ENCODE measurements at regions not wholly inside any gene's neighbourhood (a gene's known extent, or its start where the extent isn't known, plus 50 kb on each side); places are given as distances from the start of the nearest gene placed in this dataset.

- no peak overlapping the region for H2AFZ ChIP-seq (ENCODE audit: low read depth, low read length, poor library complexity, severe bottlenecking)
- RAD21 ChIA-PET (ENCODE audit: low non-redundant PET in 1 of 2, low total read pairs in 2 of 2, uncharacterized antibody in 2 of 2, unreplicated experiment in 2 of 2) = no interaction called here
- ATAC-seq (no peak), DNase-seq (ENCODE audit: low read depth, low spot score) (no peak)
- H4K20me1 ChIP-seq (ENCODE audit: insufficient read depth) = no peaks in the 10 kb centered on the region
- POLR2A ChIA-PET = no interaction called here
- H3K4me2 ChIP-seq (ENCODE audit: low read length) = no peak overlapping the region
- intact Hi-C loops (cut with micrococcal nuclease) = no loop called here
- H3K36me3 ChIP-seq (ENCODE audit: control insufficient read depth in 1 of 2, insufficient read depth in 2 of 2, low read length in 2 of 2) = no peaks in the 10 kb centered on the region
- CTCF ChIA-PET = no interaction called here
- no peaks in the 10 kb centered on the region for H3K4me1 ChIP-seq (ENCODE audit: control insufficient read depth in 1 of 2, insufficient read depth in 2 of 2, low read length in 2 of 2)
- no peaks in the 10 kb centered on the region for H3K9me2 ChIP-seq (ENCODE audit: insufficient read depth)
- H3K27ac ChIP-seq (ENCODE audit: low read depth, low read length) = no peak overlapping the region
- no peaks in the 10 kb centered on the region for H3K9me3 ChIP-seq (ENCODE audit: control insufficient read depth in 1 of 2, insufficient read depth in 1 of 2, low read depth in 1 of 2, low read length in 2 of 2)
- BruUV-seq (replicated peaks) = no TSS peak
- H3K4me3 ChIP-seq (replicated peaks in 1 of 2; ENCODE audit: low read depth in 1 of 2, low read length in 2 of 2) = no peak overlapping the region
- no peaks in the 10 kb centered on the region for H3K79me2 ChIP-seq (ENCODE audit: insufficient read depth, low read length)
- TF ChIP-seq TCF7L2 (IDR thresholded peaks at IDR 0.05; ENCODE audit: borderline replicate concordance, extremely low read depth, insufficient read depth, insufficient read length) (no peak), EGR1 (IDR thresholded peaks at IDR 0.05; ENCODE audit: low read depth) (no peak), SP1 (IDR thresholded peaks at IDR 0.05; ENCODE audit: low read depth) (no peak), CEBPB (IDR thresholded peaks at IDR 0.05; ENCODE audit: low read depth) (no peak), EZH2 (IDR thresholded peaks at IDR 0.05) (no peak), JUND (IDR thresholded peaks at IDR 0.05) (no peak), YY1 (IDR thresholded peaks at IDR 0.05; ENCODE audit: extremely low read depth, insufficient replicate concordance, low read depth, low read length) (no peak), MAX (IDR thresholded peaks at IDR 0.05) (no peak), REST (IDR thresholded peaks at IDR 0.05; ENCODE audit: low read depth) (no peak), EZH2phosphoT487 (IDR thresholded peaks at IDR 0.05; ENCODE audit: borderline replicate concordance) (no peak), ELF1 (IDR thresholded peaks at IDR 0.05; ENCODE audit: borderline replicate concordance, low read depth) (no peak), ZFX (IDR thresholded peaks at IDR 0.05) (no peak), RAD21 (IDR thresholded peaks at IDR 0.05; ENCODE audit: low read depth) (no peak), ZBTB33 (IDR thresholded peaks at IDR 0.05; ENCODE audit: extremely low read depth, insufficient replicate concordance, low read length) (no peak), SRF (IDR thresholded peaks at IDR 0.05; ENCODE audit: low read depth) (no peak), ATF3 (IDR thresholded peaks at IDR 0.05) (no peak), FOSL1 (IDR thresholded peaks at IDR 0.05; ENCODE audit: low read depth) (no peak), ZNF274 (IDR thresholded peaks at IDR 0.05; ENCODE audit: low read depth, low read length) (no peak), POLR2AphosphoS5 (IDR thresholded peaks at IDR 0.05; ENCODE audit: low read depth, low read length) (no peak), POLR2A (IDR thresholded peaks at IDR 0.05; ENCODE audit: borderline replicate concordance, extremely low read depth, insufficient read depth, insufficient read length) (no peak)
- no peak overlapping the region for H3K9ac ChIP-seq (ENCODE audit: low read length)
- H3K27me3 ChIP-seq (ENCODE audit: insufficient read depth, low read length) = peaks cover 4% of the 10 kb centered on the region; the same call in 1 of the 2 replicates
Measured at GRCh38 chr12:115801871-115802270, 475.6 kb downstream of the MED13L start.

Measured in HCT116 (cell line).